ENCODE measurements at regions not wholly inside any gene's neighbourhood (a gene's known extent, or its start where the extent isn't known, plus 50 kb on each side); places are given as distances from the start of the nearest gene placed in this dataset.

- no peak overlapping the region for H3K27ac ChIP-seq (ENCODE audit: control insufficient read depth, insufficient read depth)
- no peak overlapping the region for H2AFZ ChIP-seq (ENCODE audit: control insufficient read depth, low read depth, low read length)
- no peak overlapping the region for H3K4me3 ChIP-seq
- TF ChIP-seq BCL11A (IDR thresholded peaks at IDR 0.05; ENCODE audit: low read depth, low read length) = no peak
- TF ChIP-seq ATF7 (IDR thresholded peaks at IDR 0.05; ENCODE audit: low read depth) = no peak
- no peak for TF ChIP-seq TARDBP (IDR thresholded peaks at IDR 0.05; ENCODE audit: borderline replicate concordance)
- TF ChIP-seq CBX3 (IDR thresholded peaks at IDR 0.05; ENCODE audit: borderline replicate concordance, low read depth) = no peak
- no peak for TF ChIP-seq ATF2 (IDR thresholded peaks at IDR 0.05; ENCODE audit: low read length)
- TF ChIP-seq HDAC6 (IDR thresholded peaks at IDR 0.05; ENCODE audit: unreplicated experiment) = no peak
- no peak for TF ChIP-seq MYB (IDR thresholded peaks at IDR 0.05; ENCODE audit: borderline replicate concordance, low read depth, low read length)
- TF ChIP-seq BRCA1 (IDR thresholded peaks at IDR 0.05; ENCODE audit: low read depth, low read length) = no peak
- TF ChIP-seq ZNF622 (IDR thresholded peaks at IDR 0.05) = no peak
- no peak for TF ChIP-seq JUNB (IDR thresholded peaks at IDR 0.05)
- no peak for TF ChIP-seq WRNIP1 (IDR thresholded peaks at IDR 0.05; ENCODE audit: borderline replicate concordance, low read depth, low read length)
- TF ChIP-seq ETV6 (conservative IDR thresholded peaks at IDR 0.05 in 1 of 2, IDR thresholded peaks at IDR 0.05 in 1 of 2; ENCODE audit: borderline replicate concordance in 1 of 2, low read depth in 1 of 2) = no peak
- DNase-seq (ENCODE audit: low read depth, low spot score) = no peak
- H4K20me1 ChIP-seq (ENCODE audit: control insufficient read depth, insufficient read depth) = no peaks in the 10 kb centered on the region
- no peaks in the 10 kb centered on the region for H3K36me3 ChIP-seq (ENCODE audit: control insufficient read depth in 2 of 2, insufficient read depth in 2 of 2, low read length in 1 of 2)
- ChIA-PET RAD21 (ENCODE audit: unreplicated experiment) (no interaction called here), SMC1A (ENCODE audit: uncharacterized antibody, unreplicated experiment) (interaction anchor here (1.2 kb wide), 1 partner anchor 122 kb away, joined by 4 read pairs; no protein-coding TSS in a partner anchor), CTCF (interaction anchor here (1.2 kb wide), 1 partner anchor 12 kb away, joined by 3 read pairs; no protein-coding TSS in a partner anchor), POLR2A (no interaction called here)
- H3K9me3 ChIP-seq (replicated peaks; ENCODE audit: control insufficient read depth, insufficient read depth, low read length) = no peaks in the 10 kb centered on the region
- no peak overlapping the region for H3K9ac ChIP-seq (ENCODE audit: control insufficient read depth, insufficient read depth, low read length)
- FAIRE-seq = no peak
- H3K4me1 ChIP-seq (ENCODE audit: control insufficient read depth, insufficient read depth, low read length) = no peaks in the 10 kb centered on the region
- no peaks in the 10 kb centered on the region; a peak in 2 of 4 replicates for H3K27me3 ChIP-seq (replicated peaks in 1 of 2; ENCODE audit: control insufficient read depth in 2 of 2, insufficient read depth in 2 of 2, low read length in 1 of 2)
- in situ Hi-C loops (cut with MboI) = no loop called here
- BruUV-seq (replicated peaks) = no TSS peak
- intact Hi-C loops (cut with micrococcal nuclease; ENCODE audit: unreplicated experiment) = loop anchor here (10.0 kb wide), 1 partner anchor 63 kb away; no protein-coding TSS in a partner anchor
- no peaks in the 10 kb centered on the region for H3K79me2 ChIP-seq (ENCODE audit: control insufficient read depth, insufficient read depth, low read length)
- ATAC-seq = no peak
- 32% methylated on average over 7 of the region's 7 CpGs for WGBS (ENCODE audit: insufficient coverage, insufficient replicate concordance, low lambda C conversion rate, missing lambda C conversion rate)
- H3K4me2 ChIP-seq (ENCODE audit: control insufficient read depth, insufficient read depth) = no peak overlapping the region
These were observed 103.9 kb upstream of the DMRT1 start for GRCh38 chr9:737400-738120.

Measured in GM12878 (cell line).